Endodermal cell (in vitro differentiated cells): ENCODE measurements at regions not wholly inside any gene's neighbourhood (a gene's known extent, or its start where the extent isn't known, plus 50 kb on each side); places are given as distances from the start of the nearest gene placed in this dataset.

Source experiments
- DNase-seq: peaks from one replicate; pipeline ENCODE4 v3.0.0-alpha.2; 2017
- H3K27ac ChIP-seq: 2 replicates; pipeline ENCODE4 v1.5.1; 2013; ENCODE audit warnings: mild to moderate bottlenecking, low read depth, low read length, moderate library complexity
- H3K27me3 ChIP-seq: 2 replicates; pipeline ENCODE4 v1.6.1; 2013; ENCODE audit warnings: mild to moderate bottlenecking, low read length, moderate library complexity; ENCODE audit not compliant: insufficient read depth, control insufficient read depth, poor library complexity, severe bottlenecking
- H3K36me3 ChIP-seq: 2 replicates; pipeline ENCODE4 v1.7.0; 2013; ENCODE audit warnings: mild to moderate bottlenecking, low read length, moderate library complexity; ENCODE audit not compliant: control insufficient read depth, insufficient read depth
- H3K4me1 ChIP-seq: one replicate; pipeline ENCODE4 v1.7.0; 2013; ENCODE audit warnings: low read length; ENCODE audit not compliant: control insufficient read depth, insufficient read depth
- H3K4me3 ChIP-seq: 2 replicates; pipeline ENCODE4 v1.5.1; 2013; ENCODE audit warnings: mild to moderate bottlenecking, low read length, moderate library complexity
- H3K9ac ChIP-seq: 2 replicates; pipeline ENCODE4 v1.6.1; 2013; ENCODE audit warnings: mild to moderate bottlenecking, low read length, moderate library complexity; ENCODE audit not compliant: poor library complexity, severe bottlenecking; ENCODE audit errors: extremely low read depth
- H3K9me3 ChIP-seq: 2 replicates; pipeline ENCODE4 v1.6.1; 2013; ENCODE audit warnings: mild to moderate bottlenecking, low read length, moderate library complexity; ENCODE audit not compliant: control insufficient read depth
- H3K27ac Mint-ChIP-seq: 2 replicates; pipeline ENCODE4 v1.8.0; 2020; ENCODE audit warnings: mixed read lengths
- H3K27me3 Mint-ChIP-seq: 2 replicates; pipeline ENCODE4 v1.8.0; 2021; ENCODE audit warnings: mild to moderate bottlenecking, mixed read lengths; ENCODE audit not compliant: insufficient read depth
- H3K36me3 Mint-ChIP-seq: 2 replicates; pipeline ENCODE4 v1.8.0; 2020; ENCODE audit warnings: low read depth, mixed read lengths
- H3K4me1 Mint-ChIP-seq: 2 replicates; pipeline ENCODE4 v1.8.0; 2020; ENCODE audit warnings: mixed read lengths
- H3K4me3 Mint-ChIP-seq: 2 replicates; pipeline ENCODE4 v1.8.0; 2020; ENCODE audit warnings: mild to moderate bottlenecking, moderate library complexity, mixed read lengths
- H3K9me3 Mint-ChIP-seq: 2 replicates; pipeline ENCODE4 v1.8.0; 2020; ENCODE audit warnings: mild to moderate bottlenecking, mixed read lengths
- CTCF ChIP-seq: fragments of 200-600 bp; sonication (generic); conservative IDR thresholded peaks from 2 replicates; pipeline ENCODE4 v1.5.0; 2021; ENCODE audit warnings: antibody characterized with exemption, mild to moderate bottlenecking
- WGBS, 2 experiments: methylation state at CpG; one replicate each; pipeline versions ENCODE4 v1.1.5 to v1.1.7; 2013; ENCODE audit warnings: missing lambda C conversion rate in 2 of 2, mixed read lengths in 1 of 2; ENCODE audit not compliant: insufficient coverage in 1 of 2, insufficient read length in 1 of 2; 5-methylcytosine and 5-hydroxymethylcytosine counted together

GRCh38 chr4:98746936-98747335 is 88.5 kb upstream of the TSPAN5 start:
- no peaks in the 10 kb centered on the region for H3K9me3 Mint-ChIP-seq
- Histone ChIP-seq H3K9ac (no peak overlapping the region), H3K27me3 (peaks cover 17% of the 10 kb centered on the region), H3K27ac (no peak overlapping the region), H3K4me1 (peaks cover 4% of the 10 kb centered on the region), H3K4me3 (no peak overlapping the region), H3K36me3 (no peaks in the 10 kb centered on the region), H3K9me3 (no peaks in the 10 kb centered on the region)
- peaks cover 7% of the 10 kb centered on the region for H3K27me3 Mint-ChIP-seq
- H3K36me3 Mint-ChIP-seq, result no peaks in the 10 kb centered on the region
- 86 to 92% methylated on average over 3 to 4 of the region's 4 CpGs for WGBS, 2 experiments
- H3K27ac Mint-ChIP-seq, result no peak overlapping the region
- DNase-seq, result no peak
- H3K4me3 Mint-ChIP-seq, result no peak overlapping the region
- H3K4me1 Mint-ChIP-seq, result peaks cover 22% of the 10 kb centered on the region
- TF ChIP-seq CTCF, result no peak

GRCh38 chr4:98746530-98746929 is 88.1 kb upstream of the TSPAN5 start:
- Histone ChIP-seq H3K4me3 (no peak overlapping the region), H3K27me3 (peaks cover 17% of the 10 kb centered on the region), H3K9me3 (no peaks in the 10 kb centered on the region), H3K36me3 (no peaks in the 10 kb centered on the region), H3K27ac (no peak overlapping the region), H3K9ac (no peak overlapping the region), H3K4me1 (peaks cover 4% of the 10 kb centered on the region)
- Mint-ChIP-seq H3K27ac (no peak overlapping the region), H3K27me3 (peaks cover 7% of the 10 kb centered on the region), H3K9me3 (no peaks in the 10 kb centered on the region), H3K4me1 (peaks cover 22% of the 10 kb centered on the region), H3K4me3 (no peak overlapping the region), H3K36me3 (no peaks in the 10 kb centered on the region)
- TF ChIP-seq CTCF, result no peak
- WGBS, 2 experiments, result 93% methylated on average over 1 of the region's 1 CpG; no CpG with 5 or more reads in 1 of the 2 experiments
- DNase-seq, result no peak

- WGBS, 2 experiments, result 60 to 100% methylated on average over 1 to 3 of the region's 3 CpGs
- Mint-ChIP-seq H3K9me3 (no peaks in the 10 kb centered on the region), H3K27me3 (peaks cover 7% of the 10 kb centered on the region), H3K4me1 (peaks cover 22% of the 10 kb centered on the region), H3K27ac (no peak overlapping the region), H3K36me3 (no peaks in the 10 kb centered on the region), H3K4me3 (no peak overlapping the region)
- Histone ChIP-seq H3K4me1 (peaks cover 4% of the 10 kb centered on the region), H3K9ac (no peak overlapping the region), H3K9me3 (no peaks in the 10 kb centered on the region), H3K27me3 (peaks cover 17% of the 10 kb centered on the region), H3K4me3 (no peak overlapping the region), H3K36me3 (no peaks in the 10 kb centered on the region), H3K27ac (no peak overlapping the region)
- no peak for DNase-seq
- TF ChIP-seq CTCF, result peak; percentile 63
These were observed 87.0 kb upstream of the TSPAN5 start for GRCh38 chr4:98745366-98745765.
